AG20443 (cell line): ENCODE measurements at regions not wholly inside any gene's neighbourhood (a gene's known extent, or its start where the extent isn't known, plus 50 kb on each side); places are given as distances from the start of the nearest gene placed in this dataset.
"Not testable (repeated sequence)": the region's sequence is repeated elsewhere in the genome, so short reads cannot be mapped to it uniquely, and the experiment has no call there.

Experiments
- DNase-seq: peaks from one replicate; pipeline ENCODE4 v3.0.0; 2012; ENCODE audit warnings: low spot score, mixed read lengths

DNA sequence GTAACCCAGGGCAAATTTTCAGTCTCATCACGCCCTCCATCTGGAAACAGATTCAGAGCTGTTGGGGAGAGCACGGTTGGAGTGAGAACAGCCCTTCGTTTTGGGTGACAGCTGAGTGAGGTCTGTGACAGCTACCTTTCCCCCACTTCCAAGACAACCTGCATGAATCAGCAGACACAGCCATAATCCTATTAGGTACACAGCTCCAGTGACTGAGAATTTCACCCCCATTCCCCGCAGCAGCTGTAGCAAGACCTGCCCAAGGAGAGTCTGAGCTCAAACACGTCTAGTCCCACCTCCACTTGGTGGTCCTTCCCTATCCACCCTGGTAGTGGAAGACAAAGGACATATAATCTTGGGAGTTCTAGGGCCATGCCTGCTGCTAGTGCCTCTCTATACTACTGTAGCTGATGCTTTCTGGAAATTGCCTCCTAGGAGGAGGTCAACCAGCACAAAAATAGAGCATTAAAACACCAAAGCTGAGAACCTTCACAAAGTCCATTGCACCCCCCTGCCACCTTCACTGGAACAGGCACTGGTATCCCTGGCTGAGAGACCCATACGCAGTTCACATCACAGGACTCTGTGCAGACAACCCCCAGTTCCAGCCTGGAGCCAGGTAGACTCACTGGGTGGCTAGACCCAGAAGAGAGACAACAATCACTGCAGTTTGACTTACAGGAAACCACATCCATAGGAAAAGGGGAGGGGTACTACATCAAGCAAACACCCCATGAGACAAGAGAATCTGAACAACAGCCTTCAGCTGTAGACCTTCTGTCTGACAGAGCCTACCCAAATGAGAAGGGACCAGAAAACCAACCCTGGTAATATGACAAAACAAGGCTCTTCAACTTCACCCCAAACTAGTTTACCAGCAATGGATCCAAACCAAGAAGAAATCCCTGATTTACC lies 448.6 kb upstream of the CBLB start:
- no peak for DNase-seq

GRCh38 chr3:106321438-106321837 lies 452.6 kb upstream of the CBLB start:
- not testable (repeated sequence) for DNase-seq

GRCh38 chr3:106323586-106323985 lies 454.8 kb upstream of the CBLB start:
- DNase-seq = no peak

DNA sequence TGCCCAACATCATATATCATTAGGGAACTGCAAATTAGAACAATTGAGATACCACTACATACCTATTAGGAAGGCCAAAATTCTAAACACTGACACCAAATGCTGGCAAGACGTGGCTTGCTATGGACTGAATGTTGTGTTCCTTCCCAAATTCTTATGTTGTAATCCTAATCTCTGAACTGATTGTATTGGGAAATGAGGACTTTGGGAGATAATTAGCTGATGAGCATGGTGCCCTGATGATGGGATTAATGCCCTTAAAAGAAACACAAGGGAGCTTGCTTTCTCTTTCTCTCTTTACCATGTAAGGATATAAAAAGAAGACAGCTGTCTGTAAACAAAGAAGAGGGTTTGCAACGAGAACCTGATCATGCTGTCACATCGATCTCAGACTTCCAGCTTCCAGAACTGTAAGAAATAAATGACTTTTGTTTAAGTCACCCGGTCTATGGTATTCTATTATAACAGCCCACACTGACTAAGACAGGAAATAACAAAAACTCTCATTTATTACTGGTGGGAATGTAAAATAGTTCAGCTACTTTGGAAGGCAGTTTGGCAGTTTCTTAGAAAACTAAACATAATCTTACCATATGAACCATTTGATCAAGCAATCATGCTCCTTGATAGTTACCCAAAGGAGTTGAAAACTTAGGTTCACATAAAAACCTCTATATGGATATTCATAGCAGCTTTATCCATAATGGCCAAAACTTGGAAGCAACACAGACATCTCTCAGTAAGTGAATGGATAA lies 458.3 kb upstream of the CBLB start:
- DNase-seq = no peak

DNA sequence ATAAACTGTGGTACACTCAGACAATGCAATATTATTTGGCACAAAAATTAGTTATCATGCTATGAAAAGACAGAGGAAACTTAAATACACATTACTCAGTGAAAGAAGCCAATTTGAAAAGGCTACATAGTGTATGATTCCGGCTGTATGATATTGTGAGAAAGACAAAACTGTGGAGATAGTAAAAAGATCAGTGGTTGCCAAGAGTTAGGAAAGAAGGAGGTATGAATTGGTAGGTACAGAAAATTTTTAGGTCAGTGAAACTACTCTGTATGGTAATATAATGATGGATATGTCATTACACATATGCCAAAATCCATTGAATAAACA lies 458.8 kb upstream of the CBLB start:
- DNase-seq = no peak

DNA sequence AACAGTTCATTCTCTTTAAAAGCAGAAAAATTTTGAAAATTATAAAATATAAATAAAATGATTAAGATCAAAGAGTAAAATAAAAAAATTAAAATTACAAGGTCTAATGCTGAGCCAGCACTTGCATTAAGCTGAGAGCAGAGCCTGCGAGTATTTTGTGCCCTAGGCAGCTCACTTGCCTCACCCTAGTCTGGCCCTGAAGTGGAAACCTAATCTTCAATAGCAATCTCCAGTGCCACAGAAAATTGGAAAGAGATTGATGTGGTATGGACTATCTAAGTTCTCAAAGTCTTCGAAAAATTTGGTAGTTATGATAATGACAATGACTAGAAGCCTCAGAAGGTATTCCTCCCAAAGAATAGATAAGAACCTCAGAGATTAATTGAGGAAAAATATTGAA lies 459.4 kb upstream of the CBLB start:
- no peak for DNase-seq

DNA sequence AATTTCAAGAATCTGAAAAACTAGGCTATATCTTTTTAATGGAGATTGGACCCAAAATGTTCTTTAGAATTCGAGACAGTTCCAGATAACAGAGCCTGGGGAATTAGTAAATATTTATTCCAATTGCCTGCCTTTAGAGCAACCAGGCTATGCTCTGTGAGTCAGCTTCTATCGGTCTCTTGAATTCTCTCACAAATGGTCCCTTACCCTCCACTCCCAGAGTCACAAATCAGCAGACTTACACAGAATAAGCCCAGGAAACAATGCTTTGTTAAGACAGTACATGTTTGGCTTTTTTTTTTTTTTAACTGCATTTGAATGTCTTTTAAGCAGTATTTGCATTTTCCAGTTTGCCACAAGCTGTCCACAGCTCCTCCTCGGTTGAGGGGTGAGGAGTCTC lies 460.7 kb upstream of the CBLB start:
- DNase-seq = no peak

GRCh38 chr3:106331636-106332035 lies 462.8 kb upstream of the CBLB start:
- no peak for DNase-seq

DNA sequence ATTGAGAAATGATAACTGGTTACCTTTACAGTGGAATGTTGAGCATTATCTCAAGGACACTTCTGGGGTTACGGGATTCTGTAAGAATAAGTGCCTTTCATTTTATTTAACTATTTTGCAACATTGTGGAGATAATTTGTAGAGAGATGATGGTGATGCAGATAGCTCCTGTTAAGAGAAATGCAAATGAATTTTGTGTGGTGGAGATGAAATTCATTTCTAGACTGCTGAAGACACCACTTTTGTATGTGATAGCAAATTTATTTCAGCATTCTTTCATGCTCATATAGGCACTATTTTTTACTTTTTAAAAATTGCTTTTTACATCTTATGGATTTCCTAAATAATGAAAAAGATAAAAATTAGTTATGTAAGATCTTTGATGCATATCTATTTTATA lies 463.3 kb upstream of the CBLB start:
- DNase-seq = no peak

DNA sequence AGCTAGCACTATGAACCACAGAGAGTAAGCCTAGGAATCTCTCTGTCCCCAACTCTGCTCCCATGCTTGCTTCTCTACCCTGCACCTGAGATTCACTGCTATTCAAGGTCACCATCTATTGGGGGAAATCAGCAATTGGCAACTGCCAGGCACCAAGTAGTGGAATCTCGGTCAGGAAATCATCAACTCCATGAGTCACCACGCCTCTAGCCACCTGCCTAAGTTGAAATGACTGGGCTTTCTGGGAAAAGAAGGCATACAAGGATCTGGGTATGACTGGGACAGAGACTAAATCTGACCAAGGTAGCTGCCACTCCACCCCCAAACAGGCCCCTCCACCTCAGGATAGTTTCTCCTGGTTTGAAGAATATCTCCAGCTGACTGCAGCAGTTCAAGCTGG lies 464.1 kb upstream of the CBLB start:
- no peak for DNase-seq

DNA sequence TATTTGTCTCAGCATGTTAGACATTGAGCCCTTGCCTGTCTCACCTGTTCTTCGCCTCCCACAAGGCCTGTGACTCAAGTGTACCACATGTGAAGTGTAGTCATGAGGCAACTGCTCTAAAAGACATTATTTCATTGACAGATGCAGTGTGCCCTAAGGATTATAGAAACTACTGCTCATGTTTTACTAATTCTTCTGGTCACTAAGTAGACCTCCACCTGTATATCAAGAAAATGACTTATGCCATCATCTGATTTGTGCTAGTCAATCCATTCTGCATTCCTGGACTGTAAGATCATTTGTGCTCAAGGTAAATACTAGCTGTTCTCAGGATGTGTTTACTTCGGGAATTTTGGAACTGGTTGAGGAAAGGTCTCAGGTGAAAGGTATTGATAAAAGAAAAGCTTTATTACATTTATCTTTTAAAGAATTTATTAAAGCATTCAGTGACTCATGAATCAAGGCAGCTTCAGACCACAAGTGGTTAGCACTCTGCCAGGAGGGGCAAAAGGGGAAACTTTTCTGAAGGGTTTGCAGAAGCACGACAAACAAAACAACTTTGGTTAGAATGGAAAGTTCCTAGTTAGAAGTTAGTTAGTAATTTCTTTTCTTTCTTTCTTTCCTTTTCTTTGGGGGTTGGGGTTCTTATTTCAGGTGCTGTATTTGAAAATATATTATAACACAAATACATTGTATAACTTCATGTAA lies 465.3 kb upstream of the CBLB start:
- DNase-seq = peak; percentile 9

DNA sequence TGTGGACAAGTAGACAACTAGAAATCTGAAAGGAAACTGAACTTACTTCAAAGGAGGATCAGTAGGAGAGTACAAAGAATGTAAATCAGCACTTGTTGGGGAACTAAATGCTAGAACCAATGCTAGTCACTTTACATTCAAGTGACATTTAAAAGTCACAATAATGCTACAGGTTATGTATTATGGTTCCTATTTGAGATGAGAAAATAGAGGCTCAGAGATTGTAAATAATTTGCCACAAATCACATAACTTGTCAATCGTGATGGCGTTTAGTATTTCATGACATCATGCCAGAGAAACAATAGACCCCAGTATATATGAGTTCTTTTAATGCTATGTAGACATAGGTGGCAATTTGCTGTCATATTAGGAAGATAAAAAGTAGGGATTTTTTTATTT lies 467.8 kb upstream of the CBLB start:
- no peak for DNase-seq

- peak; percentile 13 for DNase-seq
Measured at GRCh38 chr3:106337116-106337515, 468.3 kb upstream of the CBLB start.

DNA sequence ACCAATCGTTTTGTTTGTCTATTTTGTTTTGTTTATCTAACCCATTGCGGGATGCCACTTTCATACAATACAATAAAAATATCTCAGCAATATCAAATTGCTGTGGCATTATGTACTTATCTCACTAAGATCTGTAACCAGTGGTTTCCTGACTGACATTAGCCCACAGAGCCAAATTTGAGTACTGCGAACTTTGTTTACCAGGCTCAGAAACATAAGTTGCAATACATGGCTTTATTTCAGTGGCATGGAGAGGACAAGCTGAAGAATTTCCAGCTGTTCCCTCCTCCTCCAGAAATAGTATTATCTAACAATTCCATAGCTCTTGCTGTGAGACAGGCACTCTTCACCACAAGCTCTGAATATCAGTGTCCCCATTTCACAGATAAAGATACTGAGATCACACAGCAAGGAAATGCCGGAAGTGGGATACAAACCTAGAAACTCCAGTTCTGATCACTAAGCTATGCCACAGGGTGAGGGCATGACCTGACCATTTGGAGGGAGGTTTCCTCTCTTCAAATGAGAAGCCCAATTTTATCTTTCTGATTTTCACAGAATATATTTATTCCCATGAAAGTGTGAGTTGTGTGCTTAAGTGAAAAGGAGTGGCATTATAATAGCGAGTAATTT lies 469.9 kb upstream of the CBLB start:
- DNase-seq = no peak

DNA sequence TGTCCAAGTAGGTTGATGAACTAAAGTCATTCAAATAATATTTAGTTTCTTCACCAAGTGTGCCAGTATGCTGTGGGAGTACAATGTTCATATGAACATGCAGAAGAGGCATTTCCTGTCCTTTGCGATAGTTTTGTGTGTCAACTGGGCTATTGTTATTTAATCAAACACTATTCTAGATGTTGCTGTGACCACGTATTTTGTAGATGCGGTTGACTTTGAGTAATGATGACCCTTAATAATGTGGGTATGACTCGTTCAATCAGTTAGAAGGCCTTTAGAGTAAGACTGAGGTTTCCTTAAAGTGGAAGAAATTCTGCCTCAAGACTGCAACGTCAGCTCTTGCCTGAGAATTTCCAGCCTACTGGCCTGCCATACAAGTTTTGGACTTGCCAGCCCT lies 470.7 kb upstream of the CBLB start:
- DNase-seq = peak; percentile 7

DNA sequence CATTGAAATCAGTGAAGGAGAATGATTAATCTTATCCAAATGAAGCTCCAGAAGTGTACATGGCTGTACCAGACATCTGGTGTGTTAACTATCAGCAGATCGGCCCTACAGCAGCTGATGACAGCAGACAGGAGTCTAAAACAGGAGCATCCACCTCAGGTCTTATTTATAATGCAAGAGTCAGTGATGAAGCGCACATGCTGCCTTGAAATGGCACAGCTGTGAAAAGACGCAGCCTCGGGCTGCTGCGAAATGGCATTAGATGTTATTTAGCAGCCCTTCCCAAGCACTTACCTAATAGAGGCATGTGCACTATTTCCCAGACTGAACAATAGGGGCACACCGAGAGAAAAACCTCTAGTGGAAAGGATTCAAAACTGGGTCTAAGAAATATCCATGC lies 472.3 kb upstream of the CBLB start:
- DNase-seq = peak; percentile 16

DNA sequence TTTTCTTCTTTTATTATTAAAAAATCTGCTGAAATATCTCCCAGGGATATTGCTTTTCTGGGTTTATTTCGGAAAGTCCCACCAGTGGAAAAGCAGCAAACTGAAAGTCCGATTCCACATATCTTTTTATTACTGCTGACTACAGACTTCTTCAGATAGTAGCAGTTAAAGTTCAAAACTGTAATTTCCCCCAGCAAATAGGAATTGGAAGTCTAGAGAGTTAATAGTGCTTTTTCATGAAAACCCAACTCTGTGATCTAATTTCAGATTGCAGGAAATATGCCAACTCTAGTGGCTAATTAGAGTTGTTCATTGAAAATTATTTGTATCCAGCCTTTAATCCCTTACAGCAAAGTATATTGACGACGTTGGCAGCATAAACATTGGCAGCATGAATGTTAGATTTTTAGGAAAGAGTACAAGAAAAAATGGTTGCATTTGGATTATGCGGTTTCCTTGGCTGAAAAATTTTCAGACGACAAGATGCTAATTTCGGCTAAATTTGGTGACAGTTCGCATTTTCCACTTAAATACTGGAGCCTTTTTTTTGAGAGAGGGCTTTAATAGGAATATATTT lies 472.9 kb upstream of the CBLB start:
- DNase-seq = no peak

- no peak for DNase-seq
Measured at GRCh38 chr3:106342386-106342785, 473.6 kb upstream of the CBLB start.

DNA sequence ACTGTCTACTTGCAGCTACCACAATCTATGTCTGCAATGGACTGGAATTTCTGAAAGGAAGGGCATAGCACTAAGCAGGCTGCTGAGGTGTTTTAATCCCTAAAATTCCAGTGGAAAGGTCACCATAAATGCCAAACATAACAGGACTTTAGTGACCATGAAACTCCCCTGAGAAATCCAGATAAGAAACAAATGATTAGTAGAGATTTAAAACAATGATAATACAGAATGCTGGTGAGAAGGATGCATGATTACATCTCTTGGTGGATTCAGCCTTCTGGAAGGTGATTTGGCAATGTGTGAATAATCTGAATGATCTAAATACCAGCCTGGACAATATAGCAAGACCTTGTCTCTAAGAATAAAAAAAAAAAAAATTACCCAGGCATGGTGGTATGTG lies 475.0 kb upstream of the CBLB start:
- no peak for DNase-seq

- peak; percentile 67 for DNase-seq
Measured at GRCh38 chr3:106345353-106346027, 476.7 kb upstream of the CBLB start.

- DNase-seq = no peak
Measured at GRCh38 chr3:106347350-106347749, 478.5 kb upstream of the CBLB start.
